OCI-LY3 (cell line): ENCODE measurements at regions not wholly inside any gene's neighbourhood (a gene's known extent, or its start where the extent isn't known, plus 50 kb on each side); places are given as distances from the start of the nearest gene placed in this dataset.

Experiments
- CTCF ChIP-seq: fragments of 200-600, 300-600 bp; sonication (generic); IDR thresholded peaks from 2 replicates; pipeline ENCODE4 v1.5.1; 2014; ENCODE audit warnings: antibody characterized with exemption, low read length, low read depth
- EZH2phosphoT487 ChIP-seq: fragments of 200-600 bp; shearing (Covaris generic); IDR thresholded peaks from 2 replicates; pipeline ENCODE4 v1.6.1; 2018; ENCODE audit warnings: antibody characterized with exemption, mixed run types, low read depth

- TF ChIP-seq CTCF (no peak), EZH2phosphoT487 (no peak)
These were observed 256.8 kb upstream of the RAG2 start for GRCh38 chr11:36854875-36855274.
